ENCODE measurements at regions not wholly inside any gene's neighbourhood (a gene's known extent, or its start where the extent isn't known, plus 50 kb on each side); places are given as distances from the start of the nearest gene placed in this dataset.

DNA sequence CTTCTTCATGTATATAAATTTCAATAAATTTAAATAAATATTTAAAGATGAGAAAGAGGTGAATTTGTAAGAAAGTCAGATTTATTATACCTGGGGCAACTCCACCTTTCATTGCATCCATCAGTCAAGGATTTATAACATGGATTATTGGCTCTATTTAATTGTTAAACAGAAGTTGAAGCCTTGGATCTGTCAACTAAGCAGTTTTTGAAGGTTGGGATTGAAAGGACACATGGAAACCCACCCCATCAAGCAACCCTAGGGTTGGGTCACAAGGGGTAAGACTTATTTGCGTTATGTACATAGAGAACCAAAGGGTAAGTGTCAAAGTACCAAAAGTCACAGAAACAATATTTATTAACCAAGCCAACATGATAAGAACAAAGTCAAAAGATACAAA is 342.5 kb downstream of the ELAVL2 start:
- TF ChIP-seq POLR2A (IDR thresholded peaks at IDR 0.05) = no peak
- no peak for TF ChIP-seq CTCF (IDR thresholded peaks at IDR 0.05)
- TF ChIP-seq POLR2AphosphoS5 (IDR thresholded peaks at IDR 0.05; ENCODE audit: insufficient read depth in 1 of 2, low read depth in 1 of 2) = no peak
- H3K27me3 ChIP-seq = no peaks in the 10 kb centered on the region
- intact Hi-C loops (cut with DNase I) = no loop called here

DNA sequence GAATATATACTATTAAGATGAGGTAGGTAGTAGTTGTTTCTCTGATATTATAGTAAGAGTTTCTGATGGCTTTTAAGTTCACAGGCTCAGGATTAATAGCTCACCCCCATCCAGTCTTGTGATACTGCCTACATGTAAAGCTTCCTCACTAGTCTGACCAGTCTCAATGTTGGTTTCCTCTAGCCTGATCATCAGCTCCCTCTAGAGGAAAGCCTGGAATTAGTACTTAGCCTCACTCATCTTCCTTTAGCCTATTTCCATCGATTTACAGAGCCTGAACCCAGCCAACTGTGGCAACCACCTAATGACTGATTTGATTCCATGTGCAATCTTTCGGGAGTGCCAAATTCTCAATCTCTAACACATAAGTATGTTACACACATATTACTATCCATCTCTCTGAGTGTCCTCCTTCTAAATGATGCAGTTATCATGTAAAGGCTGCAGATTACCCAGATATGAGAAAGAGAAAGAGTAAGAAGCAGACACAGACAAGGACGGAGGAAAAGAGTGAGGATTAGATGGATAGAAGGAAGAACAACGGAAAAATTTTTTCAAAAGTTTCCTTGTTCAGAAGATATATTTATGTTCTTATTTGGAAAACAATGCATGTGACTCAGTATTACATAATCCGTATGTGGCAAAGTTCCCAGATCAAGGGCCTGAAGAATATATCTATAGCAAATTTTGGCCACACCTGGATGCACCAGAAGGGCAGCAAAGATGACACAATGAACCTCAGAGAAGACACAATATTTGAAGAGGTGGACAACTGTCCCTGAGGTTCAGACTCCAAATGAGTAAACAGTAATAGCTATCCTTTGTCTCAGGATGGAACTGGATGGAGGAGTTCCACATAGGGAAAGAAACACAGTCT is 333.7 kb downstream of the ELAVL2 start:
- TF ChIP-seq POLR2A (IDR thresholded peaks at IDR 0.05) (no peak), POLR2AphosphoS5 (IDR thresholded peaks at IDR 0.05; ENCODE audit: insufficient read depth in 1 of 2, low read depth in 1 of 2) (no peak)
- no peaks in the 10 kb centered on the region for H3K4me1 ChIP-seq
- DNase-seq (ENCODE audit: extremely low spot score in 2 of 2) = no peak
- no peaks in the 10 kb centered on the region for H3K27me3 ChIP-seq
- no peak overlapping the region for H3K4me3 ChIP-seq
- no peak overlapping the region for H3K27ac ChIP-seq
- H3K9me3 ChIP-seq = no peaks in the 10 kb centered on the region
- H3K36me3 ChIP-seq = no peaks in the 10 kb centered on the region
- intact Hi-C loops (cut with DNase I) = loop anchor here (5.0 kb wide), 1 partner anchor 1395 kb away; no protein-coding TSS in a partner anchor

More for the DNA sequence above, 342.5 kb downstream of the ELAVL2 start:
- no peak overlapping the region for H3K4me3 ChIP-seq
- H3K27ac ChIP-seq = no peak overlapping the region
- H3K36me3 ChIP-seq = no peaks in the 10 kb centered on the region
- H3K4me1 ChIP-seq = no peaks in the 10 kb centered on the region
- no peak for DNase-seq (ENCODE audit: extremely low spot score in 2 of 2)
- H3K9me3 ChIP-seq = no peaks in the 10 kb centered on the region

DNA sequence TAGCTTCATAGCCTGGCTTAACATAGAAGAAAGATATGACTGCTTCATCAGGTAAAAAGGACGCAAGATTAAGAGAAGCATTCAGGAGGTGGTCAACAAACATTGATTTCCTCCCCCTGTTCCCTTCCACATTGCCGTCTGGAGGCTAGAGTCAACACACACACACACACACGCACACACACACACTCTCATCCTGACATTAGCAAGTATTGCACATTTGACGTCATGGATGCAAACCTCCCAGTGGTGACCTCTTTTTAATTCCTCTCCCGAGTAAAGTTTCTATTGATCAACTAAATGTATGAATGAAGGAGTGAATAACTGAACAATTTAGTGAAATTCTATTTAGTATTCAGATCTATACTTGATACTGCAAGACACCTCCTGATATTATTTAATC is 332.8 kb downstream of the ELAVL2 start:
- intact Hi-C loops (cut with DNase I) = loop anchor here (5.0 kb wide), 1 partner anchor 1394 kb away; no protein-coding TSS in a partner anchor
- no peak for TF ChIP-seq POLR2AphosphoS5 (IDR thresholded peaks at IDR 0.05; ENCODE audit: insufficient read depth in 1 of 2, low read depth in 1 of 2)
- no peak for TF ChIP-seq POLR2A (IDR thresholded peaks at IDR 0.05)
- no peak for TF ChIP-seq CTCF (IDR thresholded peaks at IDR 0.05)
- Histone ChIP-seq H3K4me1 (no peaks in the 10 kb centered on the region), H3K9me3 (no peaks in the 10 kb centered on the region), H3K4me3 (no peak overlapping the region), H3K27ac (no peak overlapping the region), H3K27me3 (no peaks in the 10 kb centered on the region), H3K36me3 (no peaks in the 10 kb centered on the region)
- no peak for DNase-seq (ENCODE audit: extremely low spot score in 2 of 2)

DNA sequence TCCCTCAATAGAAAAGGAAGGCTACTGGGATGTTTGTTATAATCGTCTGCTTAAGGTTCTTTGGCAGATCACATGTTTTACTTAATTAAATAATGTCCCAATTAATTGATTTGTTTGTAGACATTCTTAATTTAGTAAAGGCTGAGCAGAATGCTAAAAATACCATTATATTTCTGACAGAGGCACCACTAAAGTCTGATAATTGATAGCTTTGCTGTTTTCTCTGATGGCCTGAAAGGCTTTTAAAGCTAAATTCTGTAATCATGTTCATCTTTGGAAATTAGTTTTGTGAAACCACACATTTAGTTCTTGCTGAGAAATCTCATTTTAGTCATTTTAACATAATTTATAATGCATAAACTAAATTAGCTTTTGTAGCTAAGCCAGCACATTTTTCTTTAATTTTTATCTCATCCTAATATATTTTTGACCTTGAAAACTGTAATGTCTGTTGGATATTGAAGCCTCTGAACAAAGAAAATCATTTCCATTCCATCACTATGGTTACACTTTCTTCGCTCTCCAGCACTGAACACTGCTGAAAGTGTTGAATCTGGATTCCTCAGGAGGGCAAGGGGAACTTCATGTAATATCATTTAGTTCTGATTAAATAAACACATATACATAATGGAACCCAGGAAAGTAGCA is 329.4 kb downstream of the ELAVL2 start:
- H3K27ac ChIP-seq = no peak overlapping the region
- no peaks in the 10 kb centered on the region for H3K4me1 ChIP-seq
- no peak for TF ChIP-seq CTCF (IDR thresholded peaks at IDR 0.05)
- no peak for TF ChIP-seq POLR2AphosphoS5 (IDR thresholded peaks at IDR 0.05; ENCODE audit: insufficient read depth in 1 of 2, low read depth in 1 of 2)
- TF ChIP-seq POLR2A (IDR thresholded peaks at IDR 0.05) = no peak
- H3K4me3 ChIP-seq = no peak overlapping the region
- H3K9me3 ChIP-seq = no peaks in the 10 kb centered on the region
- H3K27me3 ChIP-seq = no peaks in the 10 kb centered on the region
- DNase-seq (ENCODE audit: extremely low spot score in 2 of 2) = no peak
- intact Hi-C loops (cut with DNase I) = no loop called here
- no peaks in the 10 kb centered on the region for H3K36me3 ChIP-seq

- DNase-seq (ENCODE audit: extremely low spot score in 2 of 2) = no peak
- Histone ChIP-seq H3K27ac (no peak overlapping the region), H3K4me3 (no peak overlapping the region), H3K27me3 (no peaks in the 10 kb centered on the region), H3K36me3 (no peaks in the 10 kb centered on the region), H3K9me3 (no peaks in the 10 kb centered on the region), H3K4me1 (no peaks in the 10 kb centered on the region)
- TF ChIP-seq POLR2AphosphoS5 (IDR thresholded peaks at IDR 0.05; ENCODE audit: insufficient read depth in 1 of 2, low read depth in 1 of 2) (no peak), POLR2A (IDR thresholded peaks at IDR 0.05) (no peak), CTCF (IDR thresholded peaks at IDR 0.05) (no peak)
- intact Hi-C loops (cut with DNase I) = no loop called here
Observed at GRCh38 chr9:23497137-23497504, 328.9 kb downstream of the ELAVL2 start.

All from vagina (tissue), 2 donors.